ENCODE measurements at regions not wholly inside any gene's neighbourhood (a gene's known extent, or its start where the extent isn't known, plus 50 kb on each side); places are given as distances from the start of the nearest gene placed in this dataset.

- TF ChIP-seq POLR2A (IDR thresholded peaks at IDR 0.05; ENCODE audit: low read length) (no peak), RFX5 (IDR thresholded peaks at IDR 0.05) (no peak), NR3C1 (IDR thresholded peaks at IDR 0.05) (no peak), CTCF (IDR thresholded peaks at IDR 0.05) (no peak), RAD21 (conservative IDR thresholded peaks at IDR 0.05 in 1 of 2, IDR thresholded peaks at IDR 0.05 in 1 of 2) (no peak), HOXA7 (CRISPR knock-in tag; IDR thresholded peaks at IDR 0.05) (no peak), BHLHE40 (IDR thresholded peaks at IDR 0.05; ENCODE audit: low read depth, low read length) (no peak), REST (IDR thresholded peaks at IDR 0.05) (no peak)
Measured at GRCh38 chr10:106111246-106111645, 1053.3 kb downstream of the SORCS1 start.
